ENCODE measurements at regions not wholly inside any gene's neighbourhood (a gene's known extent, or its start where the extent isn't known, plus 50 kb on each side); places are given as distances from the start of the nearest gene placed in this dataset.

DNA sequence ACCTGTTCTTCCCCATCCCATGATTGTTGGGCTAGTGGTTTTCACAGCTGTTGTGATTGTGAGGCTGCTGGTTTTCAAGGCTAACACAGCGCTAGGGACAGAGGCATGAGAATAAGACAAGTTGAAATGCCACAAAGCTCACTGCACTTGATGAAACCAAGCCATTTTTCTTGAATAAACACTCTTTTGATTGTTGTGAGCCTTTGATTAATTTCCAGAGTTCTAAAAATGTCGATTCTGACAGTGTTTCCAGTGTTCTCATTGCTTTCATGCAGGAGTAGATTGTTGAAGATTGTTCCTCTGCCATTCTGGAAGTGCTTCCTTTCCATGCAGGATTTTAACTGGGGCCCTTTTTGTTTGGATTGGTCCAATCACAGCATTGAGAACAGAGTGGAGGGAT lies 134.9 kb upstream of the GRIK3 start:
- BruUV-seq (replicated peaks), result no TSS peak
- no peak overlapping the region for H3K9ac ChIP-seq (ENCODE audit: low read length)
- H3K4me1 ChIP-seq (ENCODE audit: control insufficient read depth in 1 of 2, insufficient read depth in 2 of 2, low read length in 2 of 2), result no peaks in the 10 kb centered on the region
- POLR2A ChIA-PET, result no interaction called here
- intact Hi-C loops (cut with micrococcal nuclease), result no loop called here
- peaks cover 64% of the 10 kb centered on the region for H3K27me3 ChIP-seq (ENCODE audit: insufficient read depth, low read length)
- no peak overlapping the region for H3K4me2 ChIP-seq (ENCODE audit: low read length)
- no peak overlapping the region for H3K4me3 ChIP-seq (replicated peaks in 1 of 2; ENCODE audit: low read depth in 1 of 2, low read length in 2 of 2)
- H3K27ac ChIP-seq (ENCODE audit: low read depth, low read length), result no peak overlapping the region
- H2AFZ ChIP-seq (ENCODE audit: low read depth, low read length, poor library complexity, severe bottlenecking), result no peak overlapping the region
- H3K79me2 ChIP-seq (ENCODE audit: insufficient read depth, low read length), result no peaks in the 10 kb centered on the region
- TF ChIP-seq POLR2A (IDR thresholded peaks at IDR 0.05; ENCODE audit: borderline replicate concordance, extremely low read depth, insufficient read depth, insufficient read length), result no peak
- RAD21 ChIA-PET (ENCODE audit: low non-redundant PET in 1 of 2, low total read pairs in 2 of 2, uncharacterized antibody in 2 of 2, unreplicated experiment in 2 of 2), result no interaction called here
- CTCF ChIA-PET, result no interaction called here
- H4K20me1 ChIP-seq (ENCODE audit: insufficient read depth), result no peaks in the 10 kb centered on the region
- H3K36me3 ChIP-seq (ENCODE audit: control insufficient read depth in 1 of 2, insufficient read depth in 2 of 2, low read length in 2 of 2), result no peaks in the 10 kb centered on the region
- no peaks in the 10 kb centered on the region for H3K9me3 ChIP-seq (ENCODE audit: control insufficient read depth in 1 of 2, insufficient read depth in 1 of 2, low read depth in 1 of 2, low read length in 2 of 2)
- no peaks in the 10 kb centered on the region for H3K9me2 ChIP-seq (ENCODE audit: insufficient read depth)
- DNase-seq (ENCODE audit: low read depth, low spot score) (no peak), ATAC-seq (no peak)

DNA sequence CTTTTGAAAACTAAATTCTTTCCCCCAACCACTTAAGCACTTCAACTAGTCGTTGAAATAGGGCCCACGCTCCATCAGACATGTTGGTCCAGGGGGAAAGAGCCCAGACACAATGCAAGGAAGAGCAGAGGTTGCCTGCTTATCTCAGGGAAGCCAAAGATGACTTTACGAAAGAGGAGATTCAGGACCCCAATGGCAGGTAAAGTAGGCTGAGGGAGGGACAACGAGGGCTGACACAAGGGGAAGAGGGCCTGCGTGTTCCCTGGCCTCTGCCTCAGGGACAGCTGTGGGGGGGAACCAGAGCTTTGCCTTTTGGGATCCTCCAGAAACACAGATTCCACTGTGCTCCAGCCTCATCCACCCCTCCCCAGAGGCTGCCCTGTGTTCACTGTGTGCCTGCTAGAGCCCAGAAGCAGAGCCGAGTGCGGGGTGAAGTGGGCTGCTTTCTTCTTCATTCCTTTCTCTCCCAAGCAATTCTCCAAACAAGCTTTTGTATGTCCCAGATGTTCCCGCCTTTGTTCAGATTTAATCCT lies 135.5 kb upstream of the GRIK3 start:
- DNase-seq (ENCODE audit: low read depth, low spot score) (no peak), ATAC-seq (no peak)
- Histone ChIP-seq H3K9ac (ENCODE audit: low read length) (no peak overlapping the region), H3K4me1 (ENCODE audit: control insufficient read depth in 1 of 2, insufficient read depth in 2 of 2, low read length in 2 of 2) (no peaks in the 10 kb centered on the region), H3K36me3 (ENCODE audit: control insufficient read depth in 1 of 2, insufficient read depth in 2 of 2, low read length in 2 of 2) (no peaks in the 10 kb centered on the region), H2AFZ (ENCODE audit: low read depth, low read length, poor library complexity, severe bottlenecking) (no peak overlapping the region), H4K20me1 (ENCODE audit: insufficient read depth) (no peaks in the 10 kb centered on the region), H3K9me3 (ENCODE audit: control insufficient read depth in 1 of 2, insufficient read depth in 1 of 2, low read depth in 1 of 2, low read length in 2 of 2) (no peaks in the 10 kb centered on the region), H3K27ac (ENCODE audit: low read depth, low read length) (no peak overlapping the region), H3K27me3 (ENCODE audit: insufficient read depth, low read length) (peaks cover 69% of the 10 kb centered on the region), H3K9me2 (ENCODE audit: insufficient read depth) (no peaks in the 10 kb centered on the region), H3K79me2 (ENCODE audit: insufficient read depth, low read length) (no peaks in the 10 kb centered on the region), H3K4me3 (replicated peaks in 1 of 2; ENCODE audit: low read depth in 1 of 2, low read length in 2 of 2) (no peak overlapping the region), H3K4me2 (ENCODE audit: low read length) (no peak overlapping the region)
- BruUV-seq (replicated peaks), result no TSS peak
- CTCF ChIA-PET, result no interaction called here
- intact Hi-C loops (cut with micrococcal nuclease), result loop anchor here (10.0 kb wide), 1 partner anchor 595 kb away; no protein-coding TSS in a partner anchor
- RAD21 ChIA-PET (ENCODE audit: low non-redundant PET in 1 of 2, low total read pairs in 2 of 2, uncharacterized antibody in 2 of 2, unreplicated experiment in 2 of 2), result no interaction called here
- POLR2A ChIA-PET, result no interaction called here
- TF ChIP-seq EZH2 (IDR thresholded peaks at IDR 0.05), result no peak
- no peak for TF ChIP-seq POLR2A (IDR thresholded peaks at IDR 0.05; ENCODE audit: borderline replicate concordance, extremely low read depth, insufficient read depth, insufficient read length)
- TF ChIP-seq JUND (IDR thresholded peaks at IDR 0.05), result no peak
- no peak for TF ChIP-seq ELF1 (IDR thresholded peaks at IDR 0.05; ENCODE audit: borderline replicate concordance, low read depth)
- TF ChIP-seq ZNF274 (IDR thresholded peaks at IDR 0.05; ENCODE audit: low read depth, low read length), result no peak
- TF ChIP-seq EZH2phosphoT487 (IDR thresholded peaks at IDR 0.05; ENCODE audit: borderline replicate concordance), result no peak
- no peak for TF ChIP-seq FOSL1 (IDR thresholded peaks at IDR 0.05; ENCODE audit: low read depth)
- TF ChIP-seq POLR2AphosphoS5 (IDR thresholded peaks at IDR 0.05; ENCODE audit: low read depth, low read length), result no peak
- TF ChIP-seq SP1 (IDR thresholded peaks at IDR 0.05; ENCODE audit: low read depth), result no peak
- TF ChIP-seq SRF (IDR thresholded peaks at IDR 0.05; ENCODE audit: low read depth), result no peak
- no peak for TF ChIP-seq CEBPB (IDR thresholded peaks at IDR 0.05; ENCODE audit: low read depth)
- TF ChIP-seq, protein P1, sequence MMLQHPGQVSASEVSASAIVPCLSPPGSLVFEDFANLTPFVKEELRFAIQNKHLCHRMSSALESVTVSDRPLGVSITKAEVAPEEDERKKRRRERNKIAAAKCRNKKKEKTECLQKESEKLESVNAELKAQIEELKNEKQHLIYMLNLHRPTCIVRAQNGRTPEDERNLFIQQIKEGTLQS (IDR thresholded peaks at IDR 0.05), result no peak
- TF ChIP-seq, protein P2, sequence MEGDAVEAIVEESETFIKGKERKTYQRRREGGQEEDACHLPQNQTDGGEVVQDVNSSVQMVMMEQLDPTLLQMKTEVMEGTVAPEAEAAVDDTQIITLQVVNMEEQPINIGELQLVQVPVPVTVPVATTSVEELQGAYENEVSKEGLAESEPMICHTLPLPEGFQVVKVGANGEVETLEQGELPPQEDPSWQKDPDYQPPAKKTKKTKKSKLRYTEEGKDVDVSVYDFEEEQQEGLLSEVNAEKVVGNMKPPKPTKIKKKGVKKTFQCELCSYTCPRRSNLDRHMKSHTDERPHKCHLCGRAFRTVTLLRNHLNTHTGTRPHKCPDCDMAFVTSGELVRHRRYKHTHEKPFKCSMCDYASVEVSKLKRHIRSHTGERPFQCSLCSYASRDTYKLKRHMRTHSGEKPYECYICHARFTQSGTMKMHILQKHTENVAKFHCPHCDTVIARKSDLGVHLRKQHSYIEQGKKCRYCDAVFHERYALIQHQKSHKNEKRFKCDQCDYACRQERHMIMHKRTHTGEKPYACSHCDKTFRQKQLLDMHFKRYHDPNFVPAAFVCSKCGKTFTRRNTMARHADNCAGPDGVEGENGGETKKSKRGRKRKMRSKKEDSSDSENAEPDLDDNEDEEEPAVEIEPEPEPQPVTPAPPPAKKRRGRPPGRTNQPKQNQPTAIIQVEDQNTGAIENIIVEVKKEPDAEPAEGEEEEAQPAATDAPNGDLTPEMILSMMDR (IDR thresholded peaks at IDR 0.05 in 2 of 3, conservative IDR thresholded peaks at IDR 0.05 in 1 of 3; ENCODE audit: borderline replicate concordance in 1 of 3, insufficient read depth in 1 of 3, low read depth in 2 of 3, low read length in 2 of 3), result no peak
- TF ChIP-seq, protein P3, sequence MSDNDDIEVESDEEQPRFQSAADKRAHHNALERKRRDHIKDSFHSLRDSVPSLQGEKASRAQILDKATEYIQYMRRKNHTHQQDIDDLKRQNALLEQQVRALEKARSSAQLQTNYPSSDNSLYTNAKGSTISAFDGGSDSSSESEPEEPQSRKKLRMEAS (IDR thresholded peaks at IDR 0.05), result no peak
- TF ChIP-seq SIN3A (IDR thresholded peaks at IDR 0.05; ENCODE audit: low read depth), result no peak
- no peak for TF ChIP-seq ZFX (IDR thresholded peaks at IDR 0.05)
- TF ChIP-seq CBX3 (IDR thresholded peaks at IDR 0.05; ENCODE audit: low read depth), result no peak
- no peak for TF ChIP-seq TCF7L2 (IDR thresholded peaks at IDR 0.05; ENCODE audit: borderline replicate concordance, extremely low read depth, insufficient read depth, insufficient read length)
- TF ChIP-seq YY1 (IDR thresholded peaks at IDR 0.05; ENCODE audit: extremely low read depth, insufficient replicate concordance, low read depth, low read length), result no peak

All from HCT116 (cell line).